OCI-LY3 (cell line): ENCODE measurements at regions not wholly inside any gene's neighbourhood (a gene's known extent, or its start where the extent isn't known, plus 50 kb on each side); places are given as distances from the start of the nearest gene placed in this dataset.

ENCODE experiments used
- EZH2phosphoT487 ChIP-seq: fragments of 200-600 bp; shearing (Covaris generic); IDR thresholded peaks from 2 replicates; pipeline ENCODE4 v1.6.1; 2018; ENCODE audit warnings: antibody characterized with exemption, mixed run types, low read depth
- TF ChIP-seq, protein P1 (sequence below): fragments of 200-600, 300-600 bp; sonication (generic); IDR thresholded peaks from 2 replicates; pipeline ENCODE4 v1.5.1; 2014; ENCODE audit warnings: antibody characterized with exemption, low read length, low read depth

GRCh38 chr9:89749500-89750116 is 144.8 kb downstream of the GADD45G start:
- TF ChIP-seq, protein P1, sequence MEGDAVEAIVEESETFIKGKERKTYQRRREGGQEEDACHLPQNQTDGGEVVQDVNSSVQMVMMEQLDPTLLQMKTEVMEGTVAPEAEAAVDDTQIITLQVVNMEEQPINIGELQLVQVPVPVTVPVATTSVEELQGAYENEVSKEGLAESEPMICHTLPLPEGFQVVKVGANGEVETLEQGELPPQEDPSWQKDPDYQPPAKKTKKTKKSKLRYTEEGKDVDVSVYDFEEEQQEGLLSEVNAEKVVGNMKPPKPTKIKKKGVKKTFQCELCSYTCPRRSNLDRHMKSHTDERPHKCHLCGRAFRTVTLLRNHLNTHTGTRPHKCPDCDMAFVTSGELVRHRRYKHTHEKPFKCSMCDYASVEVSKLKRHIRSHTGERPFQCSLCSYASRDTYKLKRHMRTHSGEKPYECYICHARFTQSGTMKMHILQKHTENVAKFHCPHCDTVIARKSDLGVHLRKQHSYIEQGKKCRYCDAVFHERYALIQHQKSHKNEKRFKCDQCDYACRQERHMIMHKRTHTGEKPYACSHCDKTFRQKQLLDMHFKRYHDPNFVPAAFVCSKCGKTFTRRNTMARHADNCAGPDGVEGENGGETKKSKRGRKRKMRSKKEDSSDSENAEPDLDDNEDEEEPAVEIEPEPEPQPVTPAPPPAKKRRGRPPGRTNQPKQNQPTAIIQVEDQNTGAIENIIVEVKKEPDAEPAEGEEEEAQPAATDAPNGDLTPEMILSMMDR = no peak
- no peak for TF ChIP-seq EZH2phosphoT487
